Stomach (tissue), 8 donors: ENCODE measurements at regions not wholly inside any gene's neighbourhood (a gene's known extent, or its start where the extent isn't known, plus 50 kb on each side); places are given as distances from the start of the nearest gene placed in this dataset.

Experiments
- DNase-seq, 2 donors: peaks; one replicate each; pipeline versions ENCODE4 v3.0.0 to v3.0.0-alpha.2; 2013 to 2019
- H3K27ac ChIP-seq, 5 donors: fragments of 200-600 bp in 4 of 5; sonication (generic) in 4 of 5; one replicate each; pipeline ENCODE4 v1.5.1; 2013 to 2019; ENCODE audit warnings: mild to moderate bottlenecking in 1 of 5, moderate library complexity in 1 of 5
- H3K27me3 ChIP-seq, 3 donors: fragments of 200-600 bp; sonication (generic); one replicate each; pipeline ENCODE4 v1.5.1; 2017 to 2019; ENCODE audit warnings: mixed run types in 1 of 3
- H3K36me3 ChIP-seq, 4 donors: fragments of 200-600 bp; sonication (generic); 1 replicate in 3 of 4; 2 replicates in 1 of 4; pipeline ENCODE4 v1.5.1; 2016 to 2019
- H3K4me1 ChIP-seq, 4 donors: fragments of 200-600 bp; sonication (generic); one replicate each; pipeline ENCODE4 v1.5.1; 2016 to 2019
- H3K4me3 ChIP-seq, 4 donors: fragments of 200-600 bp; sonication (generic) in 3 of 4; one replicate each; pipeline ENCODE4 v1.5.1; 2016 to 2019; ENCODE audit warnings: mild to moderate bottlenecking in 1 of 4
- H3K9me3 ChIP-seq, 4 donors: fragments of 200-600 bp; sonication (generic); one replicate each; pipeline ENCODE4 v1.5.1; 2016 to 2019
- EP300 ChIP-seq: sonication (generic); formaldehyde crosslinking; IDR thresholded peaks from one replicate; pipeline ENCODE4 v1.6.1; 2017; ENCODE audit warnings: antibody characterized with exemption
- POLR2A ChIP-seq, 4 donors: fragments of 450-650 bp; IDR thresholded peaks; one replicate each; pipeline ENCODE4 v1.6.1; 2016; ENCODE audit warnings: antibody characterized with exemption in 4 of 4, control low read depth in 2 of 4, mild to moderate bottlenecking in 1 of 4, moderate library complexity in 1 of 4
- POLR2AphosphoS5 ChIP-seq, 3 donors: sonication (generic); formaldehyde crosslinking; IDR thresholded peaks; one replicate each; pipeline ENCODE4 v1.6.1; 2016; ENCODE audit warnings: antibody characterized with exemption in 3 of 3
- WGBS, 5 donors: extraction: QIAGEN DNeasy Blood & Tissue Kit in 3 of 5; methylation state at CpG; one replicate each; pipeline versions ENCODE4 v1.1.5 to v1.1.7; 2013 to 2018; 5-methylcytosine and 5-hydroxymethylcytosine counted together
- intact Hi-C: fragments of 100-400 bp; cut with DNase I; formaldehyde crosslinking; loops from one replicate; pipeline ENCODE4 v1.15.1; 2023; ENCODE audit warnings: low total_unique reads
- TF ChIP-seq, protein P1 (sequence below), 7 experiments: fragments of 450-650 bp in 4 of 7; fragments of 200-600 bp in 3 of 7; sonication (generic) in 3 of 7; IDR thresholded peaks; one replicate each; pipeline ENCODE4 v1.5.1; 2016 to 2019; ENCODE audit warnings: antibody characterized with exemption in 7 of 7, control low read depth in 2 of 7, mild to moderate bottlenecking in 1 of 7
- donor health status: healthy with polysubstance abuse.
- donor health status: Bipolar disorder and iron deficiency.
- donor health status: healthy.

- Histone ChIP-seq H3K9me3 (peaks cover 0 to 7% (median 2%) of the 10 kb centered on the region in 4 donors), H3K36me3 (no peaks in the 10 kb centered on the region), H3K27ac (no peak overlapping the region), H3K4me3 (no peak overlapping the region), H3K4me1 (no peaks in the 10 kb centered on the region), H3K27me3 (no peaks in the 10 kb centered on the region)
- DNase-seq = no peak
- intact Hi-C loops = no loop called here
- no peak for TF ChIP-seq POLR2A (IDR thresholded peaks at IDR 0.05)
- no peak for TF ChIP-seq EP300
- TF ChIP-seq, protein P1, sequence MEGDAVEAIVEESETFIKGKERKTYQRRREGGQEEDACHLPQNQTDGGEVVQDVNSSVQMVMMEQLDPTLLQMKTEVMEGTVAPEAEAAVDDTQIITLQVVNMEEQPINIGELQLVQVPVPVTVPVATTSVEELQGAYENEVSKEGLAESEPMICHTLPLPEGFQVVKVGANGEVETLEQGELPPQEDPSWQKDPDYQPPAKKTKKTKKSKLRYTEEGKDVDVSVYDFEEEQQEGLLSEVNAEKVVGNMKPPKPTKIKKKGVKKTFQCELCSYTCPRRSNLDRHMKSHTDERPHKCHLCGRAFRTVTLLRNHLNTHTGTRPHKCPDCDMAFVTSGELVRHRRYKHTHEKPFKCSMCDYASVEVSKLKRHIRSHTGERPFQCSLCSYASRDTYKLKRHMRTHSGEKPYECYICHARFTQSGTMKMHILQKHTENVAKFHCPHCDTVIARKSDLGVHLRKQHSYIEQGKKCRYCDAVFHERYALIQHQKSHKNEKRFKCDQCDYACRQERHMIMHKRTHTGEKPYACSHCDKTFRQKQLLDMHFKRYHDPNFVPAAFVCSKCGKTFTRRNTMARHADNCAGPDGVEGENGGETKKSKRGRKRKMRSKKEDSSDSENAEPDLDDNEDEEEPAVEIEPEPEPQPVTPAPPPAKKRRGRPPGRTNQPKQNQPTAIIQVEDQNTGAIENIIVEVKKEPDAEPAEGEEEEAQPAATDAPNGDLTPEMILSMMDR (IDR thresholded peaks at IDR 0.05) = no peak
- TF ChIP-seq POLR2AphosphoS5 (IDR thresholded peaks at IDR 0.05) = no peak
- WGBS, 5 donors = 73 to 79% (median 75%) methylated on average over 1 of the region's 1 CpG
These were observed 1052.8 kb downstream of the NAALADL2 start for GRCh38 chr3:175911937-175912336.

DNA sequence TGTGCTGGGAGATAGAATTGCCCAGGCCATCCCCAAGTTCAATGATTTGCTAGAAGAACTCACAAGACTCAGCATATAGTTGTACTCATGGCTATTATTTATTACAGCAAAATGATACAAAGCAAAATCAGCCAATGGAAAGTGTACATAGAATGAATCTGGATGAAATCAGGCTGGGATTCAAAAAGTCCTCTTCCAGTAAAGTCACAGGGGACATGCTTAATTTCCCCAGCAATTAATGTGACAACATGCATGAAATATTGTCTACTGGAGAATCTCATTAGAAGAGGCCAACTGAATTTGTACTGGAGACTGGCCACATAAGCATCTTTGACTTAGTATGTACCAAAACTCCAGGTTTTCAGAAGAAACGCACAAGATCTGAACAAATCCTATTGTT is 1043.1 kb downstream of the NAALADL2 start:
- Histone ChIP-seq H3K27ac (no peak overlapping the region), H3K27me3 (no peaks in the 10 kb centered on the region), H3K36me3 (no peaks in the 10 kb centered on the region), H3K4me1 (no peaks in the 10 kb centered on the region), H3K4me3 (no peak overlapping the region), H3K9me3 (no peaks in the 10 kb centered on the region)
- intact Hi-C loops = no loop called here
- TF ChIP-seq, protein P1 (IDR thresholded peaks at IDR 0.05) = no peak
- TF ChIP-seq POLR2AphosphoS5 (IDR thresholded peaks at IDR 0.05) (no peak), EP300 (no peak), POLR2A (IDR thresholded peaks at IDR 0.05) (no peak)
- 76 to 97% (median 94%) methylated on average over 1 of the region's 1 CpG for WGBS, 5 donors
- peak in 1 of 2 donors; percentile 5 for DNase-seq

DNA sequence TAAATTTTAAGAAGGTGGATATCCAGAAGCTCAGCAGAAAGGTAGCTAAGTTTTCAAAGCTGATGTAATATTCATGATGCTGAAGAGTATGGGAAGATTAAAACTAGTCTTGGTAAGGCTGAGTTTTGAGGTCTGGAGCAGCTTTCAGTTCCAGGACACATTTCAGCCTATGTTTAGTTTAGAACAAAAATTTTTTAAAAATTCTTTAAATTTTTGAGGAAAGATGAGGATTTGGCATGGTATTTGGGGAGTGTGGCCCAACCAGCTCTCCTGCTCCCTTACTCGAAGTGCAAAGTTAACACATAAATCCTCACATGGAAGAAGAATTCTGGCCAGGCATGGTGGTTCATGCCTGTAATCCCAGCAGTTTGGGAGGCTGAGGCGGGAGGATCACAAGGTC is 1039.1 kb downstream of the NAALADL2 start:
- Histone ChIP-seq H3K27ac (no peak overlapping the region), H3K4me1 (no peaks in the 10 kb centered on the region), H3K9me3 (no peaks in the 10 kb centered on the region), H3K27me3 (no peaks in the 10 kb centered on the region), H3K36me3 (no peaks in the 10 kb centered on the region), H3K4me3 (no peak overlapping the region)
- no peak for TF ChIP-seq POLR2AphosphoS5 (IDR thresholded peaks at IDR 0.05)
- TF ChIP-seq, protein P1 (IDR thresholded peaks at IDR 0.05) = no peak
- DNase-seq = no peak
- 82 to 92% (median 91%) methylated on average over 2 of the region's 2 CpGs for WGBS, 5 donors
- intact Hi-C loops = no loop called here

GRCh38 chr3:175896655-175897054 is 1037.5 kb downstream of the NAALADL2 start:
- Histone ChIP-seq H3K4me3 (no peak overlapping the region), H3K27ac (no peak overlapping the region), H3K27me3 (no peaks in the 10 kb centered on the region), H3K36me3 (no peaks in the 10 kb centered on the region), H3K4me1 (no peaks in the 10 kb centered on the region), H3K9me3 (no peaks in the 10 kb centered on the region)
- WGBS, 5 donors = 74 to 88% (median 76%) methylated on average over 2 of the region's 2 CpGs
- TF ChIP-seq POLR2AphosphoS5 (IDR thresholded peaks at IDR 0.05) (no peak), POLR2A (IDR thresholded peaks at IDR 0.05) (no peak), EP300 (no peak)
- TF ChIP-seq, protein P1 (IDR thresholded peaks at IDR 0.05) = no peak
- DNase-seq = no peak
- intact Hi-C loops = no loop called here
